Naive thymus-derived CD4-positive, alpha-beta T cell (primary cell): ENCODE measurements at regions not wholly inside any gene's neighbourhood (a gene's known extent, or its start where the extent isn't known, plus 50 kb on each side); places are given as distances from the start of the nearest gene placed in this dataset.

Source experiments
- ATAC-seq: fragments of 150-1000 bp; cut with Tn5 transposase; 2 replicates; pipeline ENCODE4 v1.10.0; 2021; ENCODE audit warnings: mild to moderate bottlenecking, moderate library complexity
- CTCF ChIA-PET: fragments of 350-600 bp; sonication (Branson Sonifier 250); formaldehyde crosslinking; loops from one replicate; lab custom pipeline; 2021; ENCODE audit warnings: antibody characterized with exemption; lab: Charles Lee
- POLR2A ChIA-PET: fragments of 350-600 bp; sonication (Branson Sonifier 250); formaldehyde crosslinking; loops from one replicate; lab custom pipeline; 2021; ENCODE audit warnings: antibody characterized with exemption, inconsistent platforms; lab: Charles Lee
- DNase-seq, 9 donors: peaks; one replicate each; pipeline versions ENCODE4 v3.0.0 to v3.0.0-alpha.2; 2020 to 2022; ENCODE audit warnings: mixed read lengths in 1 of 9
- H3K27ac ChIP-seq: one replicate; pipeline ENCODE4 v1.7.0; 2013; ENCODE audit warnings: mild to moderate bottlenecking, low read depth, low read length, moderate library complexity
- H3K27me3 ChIP-seq, 2 donors: one replicate each; pipeline ENCODE4 v1.7.0; 2013; ENCODE audit warnings: low read length in 2 of 2, mild to moderate bottlenecking in 2 of 2, moderate library complexity in 2 of 2; ENCODE audit not compliant: control insufficient read depth in 2 of 2, insufficient read depth in 2 of 2
- H3K36me3 ChIP-seq, 3 experiments: 1 replicate in 2 of 3; 2 replicates in 1 of 3; pipeline ENCODE4 v1.7.0; 2013; ENCODE audit warnings: low read length in 3 of 3, mild to moderate bottlenecking in 3 of 3, moderate library complexity in 1 of 3; ENCODE audit not compliant: insufficient read depth in 3 of 3, control insufficient read depth in 2 of 3
- H3K4me1 ChIP-seq, 2 donors: one replicate each; pipeline ENCODE4 v1.7.0; 2013; ENCODE audit warnings: low read length in 2 of 2, mild to moderate bottlenecking in 2 of 2, moderate library complexity in 1 of 2; ENCODE audit not compliant: control insufficient read depth in 2 of 2, insufficient read depth in 2 of 2
- H3K4me3 ChIP-seq: 2 replicates; pipeline ENCODE4 v1.7.0; 2013; ENCODE audit warnings: mild to moderate bottlenecking, low read length
- H3K9me3 ChIP-seq, 3 experiments: 1 replicate in 2 of 3; 2 replicates in 1 of 3; pipeline ENCODE4 v1.7.0; 2013; ENCODE audit warnings: low read length in 3 of 3; ENCODE audit not compliant: control insufficient read depth in 2 of 3
- H3K27ac Mint-ChIP-seq, 9 donors: one replicate each; pipeline ENCODE4 v1.8.0; 2020 to 2022; ENCODE audit warnings: mixed read lengths in 9 of 9, mild to moderate bottlenecking in 8 of 9, moderate library complexity in 5 of 9, inconsistent platforms in 2 of 9
- H3K27me3 Mint-ChIP-seq, 5 donors: one replicate each; pipeline ENCODE4 v1.8.0; 2021 to 2022; ENCODE audit warnings: mixed read lengths in 5 of 5, mild to moderate bottlenecking in 1 of 5
- H3K36me3 Mint-ChIP-seq, 5 donors: one replicate each; pipeline ENCODE4 v1.8.0; 2020 to 2022; ENCODE audit warnings: mixed read lengths in 5 of 5, mild to moderate bottlenecking in 3 of 5, inconsistent platforms in 1 of 5
- H3K4me1 Mint-ChIP-seq, 7 donors: one replicate each; pipeline ENCODE4 v1.8.0; 2020 to 2022; ENCODE audit warnings: mixed read lengths in 7 of 7, mild to moderate bottlenecking in 3 of 7, inconsistent platforms in 1 of 7
- H3K4me3 Mint-ChIP-seq, 10 donors: one replicate each; pipeline ENCODE4 v1.8.0; 2020 to 2022; ENCODE audit warnings: mild to moderate bottlenecking in 10 of 10, mixed read lengths in 10 of 10, moderate library complexity in 6 of 10, inconsistent platforms in 2 of 10
- H3K9me3 Mint-ChIP-seq, 11 donors: one replicate each; pipeline ENCODE4 v1.8.0; 2020 to 2022; ENCODE audit warnings: mixed read lengths in 11 of 11, mild to moderate bottlenecking in 4 of 11, inconsistent platforms in 1 of 11, moderate library complexity in 1 of 11
- intact Hi-C, 2 donors: fragments of 100-400 bp; cut with micrococcal nuclease; formaldehyde crosslinking; loops; one replicate each; pipeline ENCODE4 v1.15.1; 2023

GRCh38 chr2:49224426-49225010 is 70.2 kb upstream of the FSHR start:
- Mint-ChIP-seq H3K36me3 (no peaks in the 10 kb centered on the region), H3K9me3 (peaks cover 0 to 8% (median 0%) of the 10 kb centered on the region in 11 donors), H3K4me3 (no peak overlapping the region), H3K27ac (no peak overlapping the region), H3K4me1 (no peaks in the 10 kb centered on the region), H3K27me3 (no peaks in the 10 kb centered on the region)
- intact Hi-C loops = no loop called here
- ATAC-seq (no peak), DNase-seq (no peak)
- H3K36me3 ChIP-seq = no peaks in the 10 kb centered on the region
- H3K4me3 ChIP-seq = no peak overlapping the region
- H3K27me3 ChIP-seq = no peaks in the 10 kb centered on the region
- CTCF ChIA-PET = no interaction called here
- no peaks in the 10 kb centered on the region for H3K4me1 ChIP-seq
- H3K27ac ChIP-seq = no peak overlapping the region
- no peaks in the 10 kb centered on the region for H3K9me3 ChIP-seq
- POLR2A ChIA-PET = no interaction called here

- intact Hi-C loops = no loop called here
- no peak overlapping the region for H3K4me3 ChIP-seq
- H3K4me3 Mint-ChIP-seq = no peak overlapping the region
- POLR2A ChIA-PET = no interaction called here
- H3K4me1 ChIP-seq = no peaks in the 10 kb centered on the region
- H3K27me3 ChIP-seq = no peaks in the 10 kb centered on the region
- no peak for DNase-seq
- no peak overlapping the region for H3K27ac Mint-ChIP-seq
- no peak overlapping the region for H3K27ac ChIP-seq
- no peaks in the 10 kb centered on the region for H3K36me3 ChIP-seq
- no peaks in the 10 kb centered on the region for H3K9me3 ChIP-seq
- peaks cover 0 to 11% (median 0%) of the 10 kb centered on the region in 11 donors for H3K9me3 Mint-ChIP-seq
- no peaks in the 10 kb centered on the region for H3K36me3 Mint-ChIP-seq
- CTCF ChIA-PET = no interaction called here
- ATAC-seq = no peak
- H3K27me3 Mint-ChIP-seq = no peaks in the 10 kb centered on the region
- H3K4me1 Mint-ChIP-seq = no peaks in the 10 kb centered on the region
These were observed 68.7 kb upstream of the FSHR start for GRCh38 chr2:49222975-49223528.

GRCh38 chr2:49219741-49220140 is 65.4 kb upstream of the FSHR start:
- H3K36me3 Mint-ChIP-seq = no peaks in the 10 kb centered on the region
- intact Hi-C loops = no loop called here
- H3K9me3 Mint-ChIP-seq = peaks cover 0 to 11% (median 2%) of the 10 kb centered on the region in 11 donors
- Histone ChIP-seq H3K9me3 (no peaks in the 10 kb centered on the region), H3K36me3 (no peaks in the 10 kb centered on the region), H3K4me1 (no peaks in the 10 kb centered on the region), H3K4me3 (no peak overlapping the region), H3K27ac (no peak overlapping the region), H3K27me3 (no peaks in the 10 kb centered on the region)
- H3K27me3 Mint-ChIP-seq = no peaks in the 10 kb centered on the region
- no peak overlapping the region for H3K4me3 Mint-ChIP-seq
- DNase-seq (no peak), ATAC-seq (no peak)
- POLR2A ChIA-PET = no interaction called here
- H3K27ac Mint-ChIP-seq = no peak overlapping the region
- CTCF ChIA-PET = no interaction called here
- no peaks in the 10 kb centered on the region for H3K4me1 Mint-ChIP-seq

- CTCF ChIA-PET = no interaction called here
- no peaks in the 10 kb centered on the region for H3K9me3 ChIP-seq
- H3K4me1 Mint-ChIP-seq = no peaks in the 10 kb centered on the region
These were observed 55.9 kb upstream of the FSHR start for GRCh38 chr2:49210191-49210590.

GRCh38 chr2:49207204-49207603 is 52.9 kb upstream of the FSHR start:
- peaks cover 0 to 18% (median 3%) of the 10 kb centered on the region in 11 donors for H3K9me3 Mint-ChIP-seq
- intact Hi-C loops = no loop called here
- no peaks in the 10 kb centered on the region for H3K27me3 Mint-ChIP-seq

More at GRCh38 chr2:49210191-49210590, 55.9 kb upstream of the FSHR start:
- H3K27ac Mint-ChIP-seq = no peak overlapping the region
- intact Hi-C loops = no loop called here
- no peaks in the 10 kb centered on the region for H3K27me3 Mint-ChIP-seq
- no peak for DNase-seq
- no peak overlapping the region for H3K4me3 Mint-ChIP-seq
- no peaks in the 10 kb centered on the region for H3K36me3 Mint-ChIP-seq
- Histone ChIP-seq H3K36me3 (no peaks in the 10 kb centered on the region), H3K4me1 (no peaks in the 10 kb centered on the region), H3K27me3 (no peaks in the 10 kb centered on the region), H3K4me3 (no peak overlapping the region), H3K27ac (no peak overlapping the region)
- H3K9me3 Mint-ChIP-seq = peaks cover 0 to 20% (median 10%) of the 10 kb centered on the region in 11 donors
- POLR2A ChIA-PET = no interaction called here
- ATAC-seq = no peak

More at GRCh38 chr2:49207204-49207603, 52.9 kb upstream of the FSHR start:
- Histone ChIP-seq H3K9me3 (no peaks in the 10 kb centered on the region), H3K27me3 (no peaks in the 10 kb centered on the region), H3K27ac (no peak overlapping the region), H3K4me3 (no peak overlapping the region), H3K4me1 (no peaks in the 10 kb centered on the region), H3K36me3 (no peaks in the 10 kb centered on the region)
- CTCF ChIA-PET = no interaction called here
- H3K27ac Mint-ChIP-seq = no peak overlapping the region
- POLR2A ChIA-PET = no interaction called here
- H3K4me1 Mint-ChIP-seq = no peaks in the 10 kb centered on the region
- no peak for ATAC-seq
- DNase-seq = no peak
- no peaks in the 10 kb centered on the region for H3K36me3 Mint-ChIP-seq
- no peak overlapping the region for H3K4me3 Mint-ChIP-seq
